Peyer's patch (tissue), 4 donors: ENCODE measurements at regions not wholly inside any gene's neighbourhood (a gene's known extent, or its start where the extent isn't known, plus 50 kb on each side); places are given as distances from the start of the nearest gene placed in this dataset.

Source experiments
- POLR2A ChIP-seq, 2 donors: fragments of 450-650 bp; IDR thresholded peaks; one replicate each; pipeline ENCODE4 v1.5.1; 2017; ENCODE audit warnings: antibody characterized with exemption in 2 of 2, mild to moderate bottlenecking in 2 of 2, moderate library complexity in 2 of 2
- TF ChIP-seq, protein P1 (sequence below), 6 experiments: fragments of 450-650 bp in 4 of 6; fragments of 200-600 bp in 2 of 6; sonication (generic) in 1 of 6; IDR thresholded peaks; one replicate each; pipeline ENCODE4 v1.5.1; 2017 to 2019; ENCODE audit warnings: antibody characterized with exemption in 6 of 6, mild to moderate bottlenecking in 3 of 6, moderate library complexity in 1 of 6

DNA sequence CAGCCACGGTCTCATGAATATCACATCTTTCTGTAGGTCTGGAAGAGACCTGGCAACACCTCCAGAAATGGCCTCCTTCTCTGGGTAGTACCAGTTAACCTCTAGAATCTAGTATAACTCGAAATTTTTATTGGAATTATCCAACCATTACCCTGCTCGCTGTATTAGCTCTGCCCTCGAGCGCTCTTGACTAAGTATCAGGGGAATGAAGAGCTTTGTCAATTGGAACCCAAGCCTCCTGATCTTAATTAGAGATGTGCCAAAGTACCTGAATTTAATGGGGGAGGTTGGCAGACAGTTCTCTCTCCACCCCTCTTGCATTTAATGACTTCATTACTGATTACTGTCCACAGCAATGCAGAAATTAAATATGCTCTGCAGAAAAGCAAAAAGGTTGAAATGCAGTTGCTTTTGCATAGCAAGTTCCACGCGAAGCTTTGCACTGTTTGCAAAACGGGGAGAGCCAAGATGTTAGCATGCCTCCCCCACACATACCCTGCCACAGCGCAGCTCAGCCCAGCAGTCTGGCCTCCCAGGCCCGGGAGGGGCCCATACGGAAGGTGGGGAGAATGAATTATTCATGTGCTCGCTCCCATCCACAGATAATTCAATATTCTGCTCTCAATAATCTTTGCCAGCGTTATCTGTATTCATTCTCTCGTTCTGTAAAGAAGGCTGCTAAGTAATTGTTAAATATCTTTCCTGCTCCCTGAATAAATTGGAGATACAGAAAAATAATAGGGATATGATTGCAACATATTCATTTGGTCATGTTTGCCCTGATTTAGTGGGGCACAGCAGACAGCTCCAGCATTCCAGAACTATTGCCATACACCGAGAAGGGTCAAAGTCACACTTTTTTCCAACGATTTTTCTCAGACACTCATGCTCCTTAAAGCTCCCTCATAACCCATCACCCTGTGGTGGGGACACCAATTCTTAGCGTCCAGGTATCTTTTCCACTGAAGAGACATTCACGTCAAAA, 305.8 kb downstream of the CDH26 start:
- TF ChIP-seq, protein P1, sequence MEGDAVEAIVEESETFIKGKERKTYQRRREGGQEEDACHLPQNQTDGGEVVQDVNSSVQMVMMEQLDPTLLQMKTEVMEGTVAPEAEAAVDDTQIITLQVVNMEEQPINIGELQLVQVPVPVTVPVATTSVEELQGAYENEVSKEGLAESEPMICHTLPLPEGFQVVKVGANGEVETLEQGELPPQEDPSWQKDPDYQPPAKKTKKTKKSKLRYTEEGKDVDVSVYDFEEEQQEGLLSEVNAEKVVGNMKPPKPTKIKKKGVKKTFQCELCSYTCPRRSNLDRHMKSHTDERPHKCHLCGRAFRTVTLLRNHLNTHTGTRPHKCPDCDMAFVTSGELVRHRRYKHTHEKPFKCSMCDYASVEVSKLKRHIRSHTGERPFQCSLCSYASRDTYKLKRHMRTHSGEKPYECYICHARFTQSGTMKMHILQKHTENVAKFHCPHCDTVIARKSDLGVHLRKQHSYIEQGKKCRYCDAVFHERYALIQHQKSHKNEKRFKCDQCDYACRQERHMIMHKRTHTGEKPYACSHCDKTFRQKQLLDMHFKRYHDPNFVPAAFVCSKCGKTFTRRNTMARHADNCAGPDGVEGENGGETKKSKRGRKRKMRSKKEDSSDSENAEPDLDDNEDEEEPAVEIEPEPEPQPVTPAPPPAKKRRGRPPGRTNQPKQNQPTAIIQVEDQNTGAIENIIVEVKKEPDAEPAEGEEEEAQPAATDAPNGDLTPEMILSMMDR (IDR thresholded peaks at IDR 0.05): no peak
- no peak for TF ChIP-seq POLR2A (IDR thresholded peaks at IDR 0.05)
